GM21526 (cell line): ENCODE measurements at regions not wholly inside any gene's neighbourhood (a gene's known extent, or its start where the extent isn't known, plus 50 kb on each side); places are given as distances from the start of the nearest gene placed in this dataset.

Source experiments
- ATAC-seq: cut with Tn5 transposase; IDR thresholded peaks from one replicate; pipeline ENCODE4 v1.9.1; 2021; ENCODE audit warnings: moderate library complexity; ENCODE audit not compliant: unreplicated experiment, low FRiP score

DNA sequence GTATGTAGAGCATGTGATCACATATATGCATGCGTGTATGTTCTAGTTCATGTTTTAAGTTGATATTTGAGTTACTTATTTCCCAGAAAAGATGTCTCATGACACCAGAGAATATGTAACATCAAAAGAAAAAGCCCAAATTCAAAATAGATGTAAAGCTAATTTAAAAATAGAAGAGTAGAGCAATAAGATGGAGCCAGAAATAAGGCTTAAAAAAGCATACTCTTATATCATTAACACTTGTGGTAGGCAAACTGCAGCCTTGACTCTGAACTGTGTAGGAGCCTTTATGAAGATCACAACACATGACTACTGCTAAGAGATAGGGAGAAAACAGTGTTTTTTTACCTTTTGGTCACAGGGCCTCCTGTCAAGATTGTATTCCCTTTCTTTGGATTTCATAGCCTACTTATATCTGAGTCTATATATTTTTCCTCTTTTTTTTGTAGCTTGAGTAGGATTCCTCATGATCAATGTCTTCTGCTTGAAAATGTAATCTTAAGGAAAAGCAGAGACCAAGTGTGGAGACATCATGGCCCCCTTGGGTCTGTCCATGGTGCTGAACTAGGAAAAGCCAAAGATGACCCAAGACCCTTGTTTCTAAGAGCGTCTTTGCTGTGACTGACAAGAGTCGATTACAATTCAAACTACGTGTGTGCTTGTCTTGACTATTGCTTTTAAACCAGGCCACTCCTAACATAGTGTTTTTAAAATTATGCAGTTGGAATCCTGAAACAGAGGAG is 390.4 kb downstream of the SHISA9 start:
- no peak for ATAC-seq

DNA sequence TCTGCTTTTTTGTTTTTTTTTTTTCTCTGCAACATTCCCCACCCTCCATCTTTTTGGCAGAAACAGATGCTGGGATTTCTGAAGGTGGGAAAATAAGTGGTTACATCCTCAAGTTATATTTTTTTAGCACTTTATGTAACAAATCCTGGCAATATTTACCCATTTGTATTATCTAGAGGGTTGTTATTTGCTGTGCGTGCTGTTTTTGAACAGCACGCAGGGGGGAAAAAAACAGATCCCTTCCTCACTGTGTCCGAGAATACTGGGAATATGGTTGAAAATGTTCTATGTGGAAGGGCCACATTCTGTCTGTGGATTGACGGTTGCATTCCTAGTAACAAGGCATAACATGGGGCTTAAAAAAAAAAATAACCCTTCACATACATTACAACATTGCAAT is 394.8 kb downstream of the SHISA9 start:
- ATAC-seq, result no peak

DNA sequence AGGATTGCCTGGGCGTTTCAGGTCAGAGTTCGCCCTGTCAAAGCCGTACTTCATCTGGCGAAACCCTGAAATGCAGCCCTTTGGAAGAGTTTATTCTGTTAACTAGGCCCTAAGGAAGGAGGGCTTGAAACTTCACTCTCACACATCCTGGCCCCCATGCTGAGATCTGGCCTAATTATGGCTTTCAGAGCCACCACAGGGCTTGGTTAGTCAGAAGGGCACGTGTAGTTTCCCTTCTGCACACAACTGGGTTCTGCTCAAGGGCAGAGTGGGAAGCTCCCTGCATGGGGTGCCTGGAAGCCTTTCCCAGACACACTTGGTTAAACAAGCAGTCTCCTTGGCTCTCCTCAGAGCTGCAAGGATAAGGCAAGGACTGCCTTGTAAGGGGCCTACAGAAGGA is 397.3 kb downstream of the SHISA9 start:
- ATAC-seq, result no peak

DNA sequence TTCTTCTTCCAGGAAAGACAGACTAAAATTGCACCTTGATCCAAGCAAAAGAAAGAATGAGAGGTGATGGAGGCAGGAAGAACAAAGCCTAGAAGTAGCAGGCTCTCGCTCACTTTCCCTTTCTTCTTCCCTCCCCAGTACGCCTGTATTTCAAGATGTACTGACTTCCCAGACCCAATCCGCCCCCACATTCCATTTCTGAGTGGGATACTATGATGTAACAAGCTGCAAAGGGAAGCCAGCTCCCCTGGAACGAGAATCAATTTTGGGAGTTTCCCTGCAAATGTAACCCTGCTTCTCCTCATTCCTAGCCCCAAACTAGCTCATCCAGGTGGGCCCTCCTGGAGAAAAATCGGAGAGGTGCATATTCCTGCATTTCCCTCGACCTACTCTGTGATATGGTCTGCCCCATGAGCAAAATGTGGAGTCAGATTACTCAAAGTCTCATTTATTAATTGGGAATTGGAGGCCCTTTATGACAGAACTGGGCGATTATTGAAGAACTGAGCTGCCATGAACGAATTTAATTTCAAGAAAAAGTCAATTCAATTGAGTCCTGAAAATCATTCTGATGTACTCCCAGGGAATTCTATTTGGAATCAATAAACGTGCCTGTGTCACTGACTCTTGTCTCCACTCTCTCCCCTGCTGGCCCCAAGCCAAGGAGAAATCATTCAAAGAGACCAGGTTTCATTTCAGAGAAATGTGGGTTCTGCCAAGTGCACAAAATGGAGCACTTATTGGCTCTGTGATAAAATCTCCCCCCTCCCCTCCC is 398.9 kb downstream of the SHISA9 start:
- no peak for ATAC-seq

DNA sequence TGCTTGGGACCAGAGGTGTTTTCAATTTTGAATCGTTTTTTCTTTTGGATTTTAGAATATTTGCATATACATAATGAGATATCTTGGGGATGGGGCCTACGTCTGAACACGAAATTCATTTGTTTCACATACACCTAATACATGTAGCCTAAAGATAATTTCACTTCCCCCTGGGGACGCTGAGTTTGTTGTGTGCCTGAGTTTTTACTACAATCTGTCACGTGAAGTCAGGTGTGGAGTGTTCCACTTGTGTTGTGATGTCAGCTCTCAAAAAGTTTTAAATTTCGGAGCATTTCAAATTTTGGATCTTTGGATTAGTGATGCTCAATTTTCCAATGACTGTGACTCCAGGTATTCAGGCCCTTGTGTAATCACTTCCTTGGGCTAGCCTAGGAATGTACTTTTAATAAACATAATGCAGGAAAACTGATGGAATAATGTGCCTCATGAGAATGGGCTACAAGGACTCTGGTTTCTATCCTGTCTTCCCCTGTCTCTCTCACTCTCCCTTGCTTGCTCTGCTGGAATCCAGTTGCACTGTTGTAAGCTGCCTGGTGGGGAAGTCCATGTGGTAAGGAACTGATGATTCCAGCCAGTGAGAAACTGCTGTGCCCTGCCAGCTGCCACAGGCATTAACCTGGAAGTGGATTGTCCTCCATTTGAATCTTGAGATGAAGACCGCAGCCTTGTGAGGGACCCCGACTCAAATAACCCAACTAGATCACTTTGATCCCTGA is 403.8 kb downstream of the SHISA9 start:
- no peak for ATAC-seq

DNA sequence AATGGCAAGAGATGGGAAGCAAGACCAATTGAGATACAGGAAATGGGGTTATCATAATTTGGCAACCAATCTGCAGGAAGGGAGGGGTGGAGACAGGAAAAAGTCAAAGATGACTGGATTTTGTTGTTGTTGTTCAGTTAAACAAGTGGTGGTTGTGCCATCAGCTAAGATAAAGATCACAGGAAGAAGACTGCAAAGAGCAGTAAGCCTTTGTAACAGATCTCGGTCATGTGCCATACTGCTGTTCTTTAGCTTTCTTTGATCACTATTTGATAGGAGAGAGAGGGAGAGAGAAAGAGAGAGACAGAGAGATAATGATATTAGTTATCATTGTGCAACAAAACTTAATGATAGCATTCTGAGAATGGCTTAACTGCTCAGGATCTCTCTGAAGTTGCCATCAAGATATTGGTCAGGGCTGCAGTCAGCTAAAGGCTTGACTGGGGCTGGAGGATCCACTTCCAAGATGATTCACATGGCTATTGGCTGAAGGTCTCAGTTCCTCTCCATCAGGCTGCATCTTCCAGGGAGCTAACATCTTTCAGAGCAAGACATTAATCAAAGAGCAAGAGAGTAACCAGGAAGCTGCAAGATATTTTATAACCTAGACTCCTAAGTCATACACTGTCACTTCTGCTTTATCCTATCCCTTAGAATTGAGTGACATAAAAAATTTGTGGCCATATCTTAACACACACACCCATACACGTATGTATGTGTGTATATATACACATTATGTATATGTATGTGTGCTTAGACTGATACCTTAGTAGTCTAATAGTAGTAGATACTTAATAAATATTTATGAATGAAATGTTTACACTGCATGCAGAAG is 405.0 kb downstream of the SHISA9 start:
- no peak for ATAC-seq

DNA sequence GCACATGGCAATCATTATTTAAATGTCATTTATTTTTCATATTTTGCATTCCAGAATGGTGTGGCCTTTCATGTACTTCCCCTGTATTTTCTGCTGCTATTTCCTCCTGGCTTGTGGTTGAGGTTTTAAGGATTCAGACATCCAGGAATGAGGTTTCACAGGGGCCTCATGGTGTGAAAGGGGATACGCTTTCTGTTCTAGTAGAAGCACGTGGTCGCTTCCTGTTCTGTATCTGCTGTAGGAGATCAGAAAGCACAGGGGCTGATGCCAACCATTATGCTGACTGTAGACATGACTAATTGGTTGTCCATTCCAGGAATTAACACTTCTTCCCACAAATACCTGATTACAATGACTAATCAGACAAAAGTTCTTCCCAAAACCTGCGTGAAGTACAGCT is 405.9 kb downstream of the SHISA9 start:
- ATAC-seq, result no peak

DNA sequence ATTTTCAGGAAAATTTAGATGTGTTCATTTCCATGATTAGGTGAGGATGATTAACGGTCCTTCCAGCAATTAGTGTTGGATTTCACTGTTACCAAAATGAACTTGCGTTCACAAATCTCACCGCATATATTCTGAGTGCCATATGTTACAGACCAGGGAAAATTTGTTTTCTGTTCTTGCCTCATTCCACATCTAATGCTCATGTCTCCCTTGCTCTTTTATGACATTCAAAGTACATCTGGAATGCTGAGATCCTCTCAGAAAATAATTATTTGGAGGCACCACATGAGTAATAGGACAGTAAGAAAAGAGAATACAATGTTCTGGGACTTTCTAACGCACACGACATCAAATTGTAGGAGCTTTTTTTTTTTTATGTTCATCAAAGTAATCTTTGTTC is 406.5 kb downstream of the SHISA9 start:
- ATAC-seq, result no peak

DNA sequence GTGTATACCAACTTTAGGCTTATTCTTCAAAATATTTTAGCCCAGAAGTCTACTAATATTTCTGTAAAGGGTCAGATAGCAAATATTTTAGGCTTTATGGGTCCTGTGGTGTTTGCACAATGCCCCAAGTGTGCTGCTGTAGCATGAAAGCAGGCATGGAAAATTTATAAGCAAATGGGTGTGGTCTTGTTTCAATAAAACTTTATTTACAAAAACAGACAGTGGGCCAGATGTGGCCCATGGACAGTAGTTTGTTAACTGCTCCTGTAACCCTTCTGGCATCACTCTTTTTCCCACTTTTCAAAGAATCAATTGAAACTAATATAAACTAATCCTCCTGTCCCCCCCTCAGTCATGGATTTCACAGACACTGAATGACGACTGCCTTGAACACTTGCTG is 410.7 kb downstream of the SHISA9 start:
- no peak for ATAC-seq

DNA sequence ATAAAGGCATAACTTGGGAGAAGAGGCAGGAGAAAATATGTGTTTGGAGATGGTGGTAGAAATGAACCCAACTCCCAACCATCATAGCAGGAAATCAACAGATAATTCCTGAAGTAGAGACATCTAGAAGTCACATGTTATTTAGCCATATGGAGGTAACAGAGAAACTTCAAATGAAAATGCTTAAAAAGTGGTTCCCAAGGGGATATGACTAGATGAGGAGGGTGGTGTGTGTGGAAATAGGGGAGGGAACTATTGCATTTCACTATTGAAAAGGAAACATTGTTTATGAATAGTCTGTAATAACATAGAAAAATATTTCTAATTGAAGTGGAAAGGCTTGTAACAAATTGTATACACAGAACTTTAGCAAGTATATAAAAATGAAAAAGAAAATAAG is 412.0 kb downstream of the SHISA9 start:
- no peak for ATAC-seq

DNA sequence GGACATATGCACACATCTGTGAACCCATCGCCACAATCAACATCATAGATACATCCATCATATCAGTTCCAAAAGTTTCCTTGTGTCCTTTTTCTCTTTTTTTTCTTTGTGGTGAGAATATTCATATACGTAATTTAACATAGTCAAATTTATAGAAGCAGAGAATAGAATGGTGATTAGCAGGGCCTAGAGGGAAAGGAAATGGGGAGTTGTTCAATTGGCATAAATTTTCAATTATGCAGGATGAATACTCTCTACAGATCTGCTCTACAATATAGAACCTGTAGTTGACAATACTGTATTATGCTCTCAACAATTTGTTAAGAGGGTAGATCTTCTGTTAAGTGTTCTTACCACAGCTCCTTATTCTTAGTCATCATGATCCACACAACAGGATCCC is 413.2 kb downstream of the SHISA9 start:
- no peak for ATAC-seq

DNA sequence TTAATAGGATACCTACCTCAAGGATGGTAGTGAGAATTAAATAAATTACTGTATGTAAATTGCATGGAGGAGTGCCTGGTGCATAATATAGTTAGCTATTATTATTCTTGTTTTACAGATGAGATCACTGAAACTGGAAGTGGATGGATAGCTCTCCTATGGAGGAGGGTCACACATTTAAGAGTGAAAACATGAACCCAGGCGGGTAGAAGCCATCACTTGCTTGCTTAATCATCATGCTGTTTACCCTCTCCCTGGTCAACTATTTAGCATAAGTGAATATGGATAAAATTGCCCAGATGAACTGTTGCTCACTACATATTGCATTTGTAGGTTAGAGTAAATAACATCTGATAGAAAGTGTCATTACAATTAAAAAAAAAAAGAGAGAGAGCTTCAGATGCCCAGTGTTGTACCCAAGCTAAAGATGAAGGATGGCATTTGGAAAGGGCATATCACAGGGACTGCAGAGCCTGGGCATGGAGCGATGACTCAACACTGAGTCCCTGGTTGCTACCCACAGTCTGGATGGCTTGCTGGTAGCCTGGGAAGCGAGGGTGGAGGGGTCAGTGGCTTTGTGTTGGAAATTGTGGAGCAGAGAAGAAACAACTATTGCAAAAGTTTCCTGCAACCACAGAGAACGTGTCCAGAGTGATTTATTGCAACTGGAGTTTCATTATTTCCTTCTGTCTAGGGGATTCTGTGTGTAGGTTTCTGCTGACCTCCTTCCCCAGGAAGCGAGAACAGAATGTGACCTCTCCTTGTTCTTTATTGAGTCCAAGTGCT is 414.4 kb downstream of the SHISA9 start:
- ATAC-seq, result no peak

DNA sequence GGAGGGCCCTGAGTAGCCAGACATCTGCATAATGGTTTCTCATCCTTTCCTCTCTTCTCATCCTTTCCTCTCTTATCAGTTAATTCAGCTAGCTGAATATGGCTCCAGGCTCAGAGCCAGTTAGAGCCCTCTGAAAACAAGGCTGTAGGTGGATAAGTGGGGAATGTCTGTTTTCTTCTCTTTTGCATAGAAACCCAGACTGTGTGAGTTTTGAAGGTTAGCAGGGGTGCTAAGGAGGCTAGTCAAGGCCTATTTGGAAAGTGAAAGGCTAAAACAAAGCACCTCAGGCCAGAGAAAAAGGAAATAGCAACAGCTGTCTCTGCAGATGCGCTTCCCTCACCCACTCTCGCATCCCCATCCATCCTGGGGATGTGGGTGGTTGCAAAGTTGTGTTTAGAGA is 420.9 kb downstream of the SHISA9 start:
- peak; percentile 78 for ATAC-seq

DNA sequence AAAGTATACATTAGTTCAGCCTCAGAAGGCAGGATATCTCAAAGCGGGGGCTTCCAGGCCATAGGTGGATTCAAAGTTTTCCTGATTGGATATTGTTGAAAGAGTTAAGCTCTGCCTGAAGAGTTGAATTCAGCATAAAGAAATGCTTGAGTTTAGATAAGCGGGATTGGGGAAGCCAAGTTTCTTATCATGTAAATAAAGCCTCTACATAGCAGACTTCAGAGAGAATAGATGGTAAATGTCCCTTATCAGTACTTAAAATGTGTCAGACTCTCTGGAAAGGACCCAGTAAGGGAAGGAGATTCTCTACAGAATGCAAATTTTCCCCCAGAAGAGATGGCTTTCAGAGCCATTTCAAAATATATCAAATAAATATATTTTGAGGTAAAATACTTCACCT is 423.5 kb downstream of the SHISA9 start:
- no peak for ATAC-seq

DNA sequence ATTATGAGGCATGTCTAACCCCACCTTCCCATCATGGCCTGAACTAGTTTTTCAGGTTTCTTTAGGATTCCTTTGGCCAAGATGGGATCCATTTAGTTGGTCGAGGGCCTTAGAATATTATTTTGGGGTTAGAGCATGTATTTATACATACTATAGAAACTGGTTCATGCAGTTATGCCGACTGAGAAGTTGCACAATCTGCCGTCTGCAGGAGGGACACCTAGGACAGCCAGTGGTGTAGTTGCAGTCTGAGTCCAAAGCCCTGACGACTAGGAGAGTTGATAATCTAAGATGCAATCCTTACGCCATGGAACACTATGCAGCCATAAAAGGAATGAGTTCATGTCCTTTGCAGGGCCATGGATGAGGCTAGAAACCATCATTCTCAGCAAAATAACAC is 424.0 kb downstream of the SHISA9 start:
- ATAC-seq, result no peak

DNA sequence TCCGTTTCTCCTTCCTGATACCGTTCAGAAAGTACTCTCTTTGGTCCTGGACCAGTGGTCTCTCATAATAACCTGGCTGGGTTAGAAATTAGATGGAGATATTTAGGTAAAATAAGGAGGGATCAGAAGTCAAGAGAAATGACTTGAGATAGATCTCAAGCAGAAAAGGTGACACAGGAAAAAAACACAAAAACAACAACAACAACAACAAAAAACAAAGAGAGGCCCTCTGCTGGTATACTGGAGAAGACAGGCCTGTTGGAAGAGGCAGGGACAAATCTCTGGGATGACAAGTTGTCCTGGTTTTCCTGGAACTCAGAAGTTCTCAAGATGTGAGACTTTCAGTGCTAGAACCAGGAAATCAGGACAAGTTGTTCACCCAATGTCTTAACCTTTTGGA is 430.5 kb downstream of the SHISA9 start:
- ATAC-seq, result no peak

DNA sequence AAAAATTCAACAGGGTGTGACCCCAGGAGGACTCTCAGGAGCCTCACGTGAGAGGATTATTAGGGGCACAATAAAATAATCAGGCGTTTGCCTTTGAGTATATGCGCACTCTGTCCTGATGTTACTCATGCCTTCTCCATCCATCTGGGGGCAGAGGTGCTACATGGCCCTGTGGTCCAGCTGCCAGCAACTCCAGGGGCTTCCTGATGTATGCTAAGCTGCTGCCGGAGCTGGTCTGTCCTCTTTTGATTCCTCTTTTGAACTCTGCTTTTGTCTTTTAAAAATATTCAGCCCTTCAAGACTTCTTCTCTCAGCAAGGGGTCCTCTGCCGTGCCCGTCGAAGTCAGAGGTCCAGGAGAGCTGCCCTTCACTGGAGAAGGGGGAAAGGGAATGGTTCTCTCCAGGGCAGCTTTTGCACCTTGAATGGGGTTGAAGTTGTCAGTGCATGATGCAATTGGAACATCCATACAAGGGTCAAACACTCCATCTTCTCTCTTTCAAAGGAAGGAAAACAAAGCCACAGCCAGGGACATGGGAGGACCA is 431.4 kb downstream of the SHISA9 start:
- no peak for ATAC-seq

DNA sequence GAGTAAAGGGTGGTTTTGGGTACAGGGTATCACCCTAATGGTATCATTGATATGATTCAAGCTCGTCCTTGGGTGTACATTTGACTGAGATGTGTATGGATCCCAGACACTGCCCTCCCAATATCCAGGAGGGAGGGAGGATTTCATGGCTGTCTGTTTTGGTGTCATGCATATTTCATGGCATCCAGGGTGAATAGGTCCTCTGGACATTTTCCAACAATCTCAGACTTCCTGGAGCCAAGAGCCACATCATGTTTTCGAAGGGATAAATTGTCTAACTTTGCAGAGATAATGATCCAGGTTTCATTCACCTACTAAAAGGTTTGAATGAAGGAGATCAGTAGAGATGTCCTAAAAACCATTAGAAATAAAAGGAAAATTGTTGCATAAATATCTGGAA is 431.9 kb downstream of the SHISA9 start:
- ATAC-seq, result no peak

DNA sequence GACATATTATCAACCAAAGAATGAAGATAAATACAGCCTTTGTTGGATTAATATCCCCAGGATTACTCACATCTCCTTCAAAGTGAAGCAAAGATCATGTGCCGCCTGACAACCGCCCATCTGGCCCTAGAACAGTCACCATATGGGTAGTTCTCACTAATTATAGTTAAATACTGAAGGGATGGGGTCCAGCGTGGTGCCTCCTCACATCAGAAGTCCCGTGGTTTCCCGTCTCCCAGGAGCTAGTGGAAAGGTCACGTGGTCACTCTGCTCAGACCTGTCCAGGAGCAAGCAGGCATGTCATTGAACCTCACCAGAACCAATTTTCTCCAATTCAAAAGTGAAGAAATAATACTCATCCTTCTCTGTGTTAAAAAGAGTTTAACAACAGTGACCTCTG is 434.5 kb downstream of the SHISA9 start:
- ATAC-seq, result no peak

DNA sequence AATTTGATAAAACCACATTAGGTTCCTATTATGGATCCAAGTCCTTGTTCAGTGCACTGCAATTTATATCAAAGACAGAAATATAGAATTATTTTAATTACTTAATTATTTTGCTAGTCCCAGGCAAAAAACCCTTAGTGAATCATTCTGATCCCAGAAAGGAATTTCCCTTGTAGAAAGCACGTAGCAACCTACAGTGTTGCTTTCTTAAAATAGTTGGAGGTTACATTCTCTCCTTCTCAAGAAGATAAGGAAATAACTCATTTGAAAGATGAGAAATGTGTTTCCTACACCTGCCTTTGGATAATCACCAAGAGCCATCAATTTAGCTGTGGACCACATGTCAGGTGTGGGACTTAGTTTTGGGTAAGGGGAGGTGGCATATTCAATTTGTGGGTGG is 434.9 kb downstream of the SHISA9 start:
- no peak for ATAC-seq
